ENCODE measurements at regions not wholly inside any gene's neighbourhood (a gene's known extent, or its start where the extent isn't known, plus 50 kb on each side); places are given as distances from the start of the nearest gene placed in this dataset.

DNA sequence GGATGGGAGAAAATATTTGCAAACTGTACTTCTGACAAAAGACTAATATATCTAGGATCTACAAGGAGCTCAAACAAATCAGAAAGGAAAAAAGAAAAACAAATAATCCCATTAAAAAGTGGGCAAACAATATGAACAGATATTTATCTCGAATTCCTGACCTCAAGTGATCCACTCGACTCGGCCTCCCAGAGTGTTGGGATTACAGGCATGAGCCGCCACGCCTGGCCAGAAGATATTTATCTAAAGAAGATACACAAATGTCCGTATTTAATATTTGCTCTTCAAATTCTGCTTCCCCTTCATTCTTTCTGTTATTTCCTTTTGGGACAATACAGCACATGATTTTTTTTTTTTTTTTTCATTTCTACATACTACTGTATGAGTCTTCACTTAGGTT is 151.7 kb upstream of the GRM7 start:
- TF ChIP-seq, protein P1, sequence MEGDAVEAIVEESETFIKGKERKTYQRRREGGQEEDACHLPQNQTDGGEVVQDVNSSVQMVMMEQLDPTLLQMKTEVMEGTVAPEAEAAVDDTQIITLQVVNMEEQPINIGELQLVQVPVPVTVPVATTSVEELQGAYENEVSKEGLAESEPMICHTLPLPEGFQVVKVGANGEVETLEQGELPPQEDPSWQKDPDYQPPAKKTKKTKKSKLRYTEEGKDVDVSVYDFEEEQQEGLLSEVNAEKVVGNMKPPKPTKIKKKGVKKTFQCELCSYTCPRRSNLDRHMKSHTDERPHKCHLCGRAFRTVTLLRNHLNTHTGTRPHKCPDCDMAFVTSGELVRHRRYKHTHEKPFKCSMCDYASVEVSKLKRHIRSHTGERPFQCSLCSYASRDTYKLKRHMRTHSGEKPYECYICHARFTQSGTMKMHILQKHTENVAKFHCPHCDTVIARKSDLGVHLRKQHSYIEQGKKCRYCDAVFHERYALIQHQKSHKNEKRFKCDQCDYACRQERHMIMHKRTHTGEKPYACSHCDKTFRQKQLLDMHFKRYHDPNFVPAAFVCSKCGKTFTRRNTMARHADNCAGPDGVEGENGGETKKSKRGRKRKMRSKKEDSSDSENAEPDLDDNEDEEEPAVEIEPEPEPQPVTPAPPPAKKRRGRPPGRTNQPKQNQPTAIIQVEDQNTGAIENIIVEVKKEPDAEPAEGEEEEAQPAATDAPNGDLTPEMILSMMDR (IDR thresholded peaks at IDR 0.05) = no peak
- no peak for TF ChIP-seq POLR2AphosphoS5 (IDR thresholded peaks at IDR 0.05)
- no peak for TF ChIP-seq POLR2A (IDR thresholded peaks at IDR 0.05)

Measured in stomach (tissue), 4 donors.